Hypothalamus (tissue), 51 donors: ENCODE measurements at regions not wholly inside any gene's neighbourhood (a gene's known extent, or its start where the extent isn't known, plus 50 kb on each side); places are given as distances from the start of the nearest gene placed in this dataset.
A peak's percentile ranks its signal among the peaks of the same experiment; 100 is the strongest.

Source experiments
- DNase-seq, 51 donors: peaks; one replicate each; lab custom pipeline; 2025; lab: John Stamatoyannopoulos, UW

- DNase-seq = peak in 1 of 51 donors; percentile 6
Observed at GRCh38 chr1:37265786-37266667, 208.4 kb upstream of the ZC3H12A start.

DNA sequence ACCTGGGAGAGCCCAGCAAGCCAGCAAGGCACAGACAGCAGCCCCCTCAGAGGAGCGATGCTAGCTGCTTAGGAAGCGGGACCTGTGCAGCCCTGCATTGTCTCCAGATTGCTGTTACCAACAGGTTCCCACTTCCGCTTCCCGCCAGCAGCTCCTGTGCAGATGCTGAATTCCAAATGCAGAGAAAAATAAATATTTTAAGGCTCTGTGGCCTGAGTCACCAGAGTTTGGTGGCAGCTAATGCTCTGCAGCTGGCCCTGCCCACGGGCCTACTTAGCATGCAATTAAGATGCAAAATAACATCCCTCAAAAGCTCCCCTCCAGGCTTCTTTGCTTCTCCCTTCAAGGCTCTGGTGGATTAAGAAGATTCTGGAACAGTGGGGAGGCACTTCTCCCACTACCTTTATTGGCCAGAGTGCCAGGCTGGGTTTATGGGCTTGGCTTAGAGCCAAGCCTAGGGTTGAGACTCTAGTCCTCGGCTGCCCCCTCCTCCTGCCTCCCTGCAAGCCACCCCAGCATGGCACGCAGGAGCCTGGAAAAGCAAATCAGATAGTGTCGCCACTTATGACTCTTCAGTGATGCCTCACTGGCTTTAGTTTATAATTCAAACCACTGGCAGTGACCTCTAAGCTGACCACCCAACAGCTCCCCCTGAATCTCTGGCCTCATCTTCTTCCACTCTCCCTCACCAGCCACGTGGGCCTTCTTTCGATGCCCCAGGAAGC, 207.1 kb upstream of the ZC3H12A start:
- DNase-seq = peak in 1 of 51 donors; percentile 48

DNA sequence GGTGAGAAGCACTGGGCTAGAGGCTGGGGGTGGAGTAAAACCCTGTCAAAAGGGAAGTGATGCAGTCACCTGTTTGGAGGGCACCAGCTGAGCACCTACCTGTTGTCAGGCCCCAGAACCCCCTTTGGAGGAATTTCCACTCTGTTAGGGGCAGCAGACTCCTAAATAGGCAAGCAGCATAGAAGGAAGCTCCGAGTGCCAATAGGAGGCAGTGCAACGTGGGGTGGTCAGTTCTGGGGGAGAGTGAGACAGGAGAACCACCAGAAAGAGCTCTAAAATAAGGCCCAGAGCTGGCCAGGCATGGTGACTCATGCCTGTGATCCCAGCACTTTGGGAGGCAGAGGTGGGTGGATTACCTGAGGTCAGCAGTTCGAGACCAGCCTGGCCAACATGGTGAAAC, 203.7 kb upstream of the ZC3H12A start:
- no peak for DNase-seq

GRCh38 chr1:37272626-37273025, 201.8 kb upstream of the ZC3H12A start:
- no peak for DNase-seq

GRCh38 chr1:37274486-37274885, 199.9 kb upstream of the ZC3H12A start:
- DNase-seq = peak in 1 of 51 donors; percentile 24

GRCh38 chr1:37274938-37275631, 199.3 kb upstream of the ZC3H12A start:
- no peak for DNase-seq

- DNase-seq = no peak
Observed at GRCh38 chr1:37277366-37277765, 197.0 kb upstream of the ZC3H12A start.

GRCh38 chr1:37281354-37281753, 193.0 kb upstream of the ZC3H12A start:
- DNase-seq = no peak

GRCh38 chr1:37282764-37283163, 191.6 kb upstream of the ZC3H12A start:
- peak in 2 of 51 donors; percentile 29 to 58 for DNase-seq

DNA sequence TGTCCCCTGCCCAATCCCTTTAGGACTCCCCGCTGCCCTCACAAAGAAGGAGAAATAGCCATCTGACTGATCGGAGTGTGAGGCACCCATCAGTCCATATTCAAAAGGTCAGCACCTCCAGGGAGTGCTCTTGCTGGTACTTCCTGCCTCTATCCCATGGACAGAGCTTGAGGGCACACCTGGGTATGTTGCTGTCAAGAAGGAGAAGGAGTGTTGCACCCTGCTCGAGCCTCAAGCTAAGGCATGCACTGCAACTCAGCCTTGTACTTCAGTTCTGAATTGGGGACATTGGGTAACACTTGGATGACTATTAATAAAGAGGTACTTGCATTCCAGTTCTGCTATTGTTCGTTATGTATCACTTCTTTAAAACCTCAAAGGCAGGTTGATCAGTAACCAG, 190.3 kb upstream of the ZC3H12A start:
- DNase-seq = no peak

DNA sequence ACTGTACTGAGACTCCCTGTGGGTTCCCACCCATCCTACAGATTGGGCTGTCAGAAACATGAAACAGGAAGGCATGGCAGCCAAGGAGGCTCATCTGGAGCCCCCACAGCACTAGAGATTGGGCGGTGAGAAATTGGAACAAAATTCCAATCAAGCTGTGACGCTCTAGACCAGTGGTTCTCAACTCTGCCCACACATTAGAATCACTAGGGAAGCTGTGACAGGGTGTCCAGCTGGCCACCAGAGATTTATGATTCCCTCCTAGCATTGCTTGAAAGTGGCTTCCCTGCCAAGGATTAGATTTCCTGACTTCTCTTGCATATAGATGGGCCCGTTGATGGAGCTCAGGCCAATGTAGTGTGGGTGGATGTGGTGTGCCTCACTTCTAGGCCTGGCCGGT, 187.5 kb upstream of the ZC3H12A start:
- peak in 1 of 51 donors; percentile 62 for DNase-seq

- DNase-seq = no peak
Observed at GRCh38 chr1:37288900-37289299, 185.5 kb upstream of the ZC3H12A start.

- DNase-seq = no peak
Observed at GRCh38 chr1:37290718-37291117, 183.7 kb upstream of the ZC3H12A start.

GRCh38 chr1:37292789-37293188, 181.6 kb upstream of the ZC3H12A start:
- DNase-seq = no peak

DNA sequence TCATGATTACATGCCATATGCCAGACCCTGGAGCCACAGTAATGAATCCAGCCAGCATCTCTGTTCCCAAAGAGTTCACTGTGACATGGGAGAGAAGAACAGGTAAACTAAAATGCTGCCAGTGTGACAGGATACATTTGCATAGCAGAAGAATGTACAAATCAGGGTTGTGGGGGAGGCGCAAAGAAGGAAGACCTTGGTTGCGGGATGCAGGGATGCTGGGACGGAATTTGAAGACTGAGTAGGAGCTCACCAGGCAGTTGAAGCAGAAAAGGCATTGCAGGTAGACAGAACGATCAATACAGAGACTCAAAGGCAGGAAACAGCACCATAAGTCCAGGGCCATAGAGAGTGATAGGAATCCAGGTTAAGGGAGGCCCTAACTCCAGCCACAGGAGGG, 180.3 kb upstream of the ZC3H12A start:
- DNase-seq = no peak

DNA sequence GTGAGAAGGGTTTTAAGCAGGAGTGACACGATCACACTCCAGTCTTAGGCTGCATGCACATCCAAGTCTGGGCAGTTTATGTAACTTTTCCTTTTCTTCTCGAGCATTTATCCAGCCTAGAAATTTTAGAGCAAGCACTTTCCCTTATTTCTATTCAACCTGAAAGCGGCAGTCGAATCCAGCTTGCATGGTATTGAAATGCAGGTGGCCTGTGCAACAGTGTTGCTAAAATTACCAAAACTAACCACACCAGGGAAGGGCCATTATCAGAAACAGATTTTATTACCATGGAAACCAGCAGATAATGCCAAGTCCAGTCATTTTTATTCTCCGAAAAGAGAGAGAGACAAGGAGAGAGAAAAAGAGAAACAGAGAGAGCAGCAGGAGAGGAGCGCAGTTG, 179.9 kb upstream of the ZC3H12A start:
- DNase-seq = peak in 1 of 51 donors; percentile 34

- no peak for DNase-seq
Observed at GRCh38 chr1:37298769-37299168, 175.6 kb upstream of the ZC3H12A start.

- DNase-seq = no peak
Observed at GRCh38 chr1:37299216-37299615, 175.2 kb upstream of the ZC3H12A start.

GRCh38 chr1:37303884-37304574, 170.4 kb upstream of the ZC3H12A start:
- DNase-seq = no peak

DNA sequence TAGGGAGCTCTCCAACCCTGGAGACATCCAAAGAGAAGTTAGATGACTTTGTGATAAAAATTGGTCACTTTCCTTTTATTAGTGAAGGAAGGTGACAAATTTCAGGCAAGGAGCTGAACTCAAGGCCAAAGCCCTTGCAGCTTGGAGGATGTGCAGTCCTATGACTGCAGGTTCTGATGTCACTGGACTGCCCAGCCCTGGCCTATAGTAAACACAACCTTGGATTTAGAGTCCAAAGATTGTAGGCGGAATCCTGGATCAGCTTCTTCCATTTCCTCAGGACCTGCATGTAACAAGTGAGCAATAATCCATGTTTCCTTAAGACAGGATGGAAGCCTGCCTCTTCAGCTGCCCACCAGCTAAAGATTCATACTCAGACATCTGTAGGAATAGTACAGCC, 169.3 kb upstream of the ZC3H12A start:
- no peak for DNase-seq

- no peak for DNase-seq
Observed at GRCh38 chr1:37305841-37306240, 168.5 kb upstream of the ZC3H12A start.
